GM21423 (cell line): ENCODE measurements at regions not wholly inside any gene's neighbourhood (a gene's known extent, or its start where the extent isn't known, plus 50 kb on each side); places are given as distances from the start of the nearest gene placed in this dataset.

ENCODE experiments used
- ATAC-seq: cut with Tn5 transposase; IDR thresholded peaks from one replicate; pipeline ENCODE4 v1.9.1; 2021; ENCODE audit warnings: mild to moderate bottlenecking, moderate library complexity; ENCODE audit not compliant: unreplicated experiment

- no peak for ATAC-seq
Measured at GRCh38 chr10:89829262-89829886, 128.0 kb downstream of the KIF20B start.

GRCh38 chr10:89829887-89830269, 128.5 kb downstream of the KIF20B start:
- ATAC-seq, result no peak

DNA sequence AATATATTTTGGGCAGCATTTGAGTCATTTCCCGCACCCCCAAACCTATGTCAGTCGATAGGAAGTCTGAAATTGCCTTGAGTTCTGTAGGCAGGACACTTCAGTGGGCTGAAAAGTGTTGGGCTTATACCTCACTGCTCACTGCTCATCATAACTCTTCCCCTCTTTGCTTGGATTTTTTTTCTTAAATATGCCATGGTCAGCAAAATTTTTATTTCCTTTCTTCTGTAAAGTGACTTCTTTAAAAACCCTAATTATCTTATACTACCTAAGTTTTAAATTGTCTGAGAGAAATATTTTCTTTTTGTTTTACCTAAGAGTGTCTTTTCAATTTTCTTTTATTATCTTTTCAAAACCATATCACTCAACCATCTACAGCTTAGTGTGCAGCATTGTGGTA, 129.2 kb downstream of the KIF20B start:
- ATAC-seq, result no peak

DNA sequence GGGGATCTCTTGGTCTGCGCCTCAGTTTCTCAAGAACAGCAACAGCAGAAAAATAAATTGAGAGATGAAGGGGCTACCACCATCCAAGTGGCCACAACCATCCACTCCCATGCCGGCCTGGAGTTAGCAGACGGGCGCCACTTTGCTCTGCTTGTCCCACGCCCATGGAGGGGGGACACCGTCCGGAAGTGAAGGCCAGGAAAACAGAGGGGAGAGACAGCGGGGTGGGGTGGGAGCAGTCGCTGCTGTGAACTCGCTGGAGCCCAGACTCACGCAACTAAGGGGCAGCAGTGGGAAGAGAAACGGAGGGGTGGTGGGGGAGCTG, 135.4 kb downstream of the KIF20B start:
- no peak for ATAC-seq

DNA sequence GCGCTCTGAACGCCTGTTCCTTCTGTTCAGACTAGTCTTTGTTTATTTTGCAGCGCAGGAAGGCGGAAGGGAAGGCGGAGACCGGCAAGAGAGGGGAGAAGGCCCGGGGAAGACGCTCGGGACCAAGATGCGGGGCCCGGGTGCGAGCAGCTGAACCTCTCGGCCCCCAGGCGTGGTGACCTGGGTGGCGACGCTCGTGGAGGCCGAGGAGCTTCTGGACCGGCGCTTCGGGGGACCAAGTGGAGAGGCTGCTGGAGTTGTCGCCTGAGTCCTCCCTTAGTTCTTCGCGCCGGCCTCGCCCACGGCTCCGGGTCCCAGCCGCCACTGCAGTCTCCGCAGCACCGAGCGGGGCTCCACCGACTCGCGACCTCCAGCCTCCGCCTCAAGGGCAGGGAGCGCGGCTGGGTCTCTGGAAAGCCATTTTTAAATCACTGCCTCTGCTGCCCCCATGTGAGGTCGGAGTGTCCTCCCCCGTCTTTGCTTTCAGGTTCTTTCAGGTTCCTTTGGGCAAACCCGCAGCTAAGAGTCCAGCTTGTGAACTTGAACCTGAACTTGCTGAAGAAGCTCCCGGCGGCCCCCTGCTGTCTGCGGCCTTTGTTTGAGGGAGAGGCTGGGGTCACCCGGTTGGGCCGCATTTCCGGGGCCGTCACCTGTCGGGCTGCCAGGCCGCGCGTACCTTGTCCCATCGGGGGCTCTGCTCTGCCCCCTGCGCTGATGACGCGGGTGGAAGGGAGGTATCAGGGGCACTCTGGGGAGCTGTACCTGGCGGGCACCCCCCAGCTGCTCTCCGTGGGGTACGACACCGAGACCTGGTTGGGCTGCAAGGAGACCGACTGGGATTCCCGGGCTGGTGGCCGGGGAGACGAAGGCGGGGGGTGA, 136.0 kb downstream of the KIF20B start:
- ATAC-seq, result peak; percentile 53

GRCh38 chr10:89838044-89838615, 136.7 kb downstream of the KIF20B start:
- ATAC-seq, result peak; percentile 13

DNA sequence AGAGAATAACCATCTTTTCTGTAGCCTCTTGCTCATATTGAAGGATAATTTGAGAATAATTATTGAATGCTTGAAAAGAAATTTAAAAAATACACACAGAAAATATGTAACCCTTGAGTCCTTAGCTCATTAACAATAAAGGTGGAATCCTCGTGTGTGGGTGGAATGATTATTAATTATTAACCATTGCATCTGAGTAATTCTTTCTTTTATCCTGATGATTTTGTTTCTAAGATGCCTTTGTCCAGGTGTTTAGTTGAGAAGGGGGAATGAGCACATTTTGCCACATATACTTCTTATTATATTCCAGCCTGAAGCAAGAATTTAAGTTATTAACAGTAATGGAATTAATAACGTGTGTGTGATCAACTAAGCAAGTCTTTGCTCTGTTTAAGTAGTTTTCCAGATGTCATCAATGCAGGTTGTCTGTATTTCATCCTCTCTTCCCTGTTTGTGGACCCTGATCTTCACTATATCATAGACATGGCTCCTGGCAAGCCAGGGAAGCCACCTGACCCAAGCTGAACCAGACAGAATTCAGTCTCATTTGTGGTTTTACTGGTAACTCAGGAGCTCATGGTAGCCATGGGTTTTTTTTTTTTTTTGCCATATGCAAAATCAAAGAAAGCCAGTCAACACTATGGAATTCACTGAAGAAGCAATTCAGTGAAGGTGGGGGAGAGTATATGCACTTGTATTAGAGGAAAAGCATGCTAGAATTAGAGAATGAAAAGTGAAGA, 144.3 kb downstream of the KIF20B start:
- ATAC-seq, result no peak

DNA sequence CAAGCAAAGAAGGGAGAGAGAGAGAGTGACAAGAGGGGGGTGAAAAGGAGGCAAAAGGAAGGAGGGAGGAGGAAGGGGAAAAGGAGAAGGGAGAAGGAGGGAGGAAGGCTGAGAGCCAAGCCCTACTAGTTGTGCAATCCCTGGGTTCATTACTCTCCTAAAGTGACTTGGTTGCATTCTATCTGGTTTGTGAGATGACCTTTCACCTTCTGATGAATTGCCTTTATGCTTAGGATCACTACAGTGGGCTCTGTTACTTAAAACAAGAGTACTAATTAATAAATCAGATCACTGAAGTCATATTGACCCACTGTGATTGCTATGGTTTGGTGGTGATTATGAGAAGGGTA, 144.9 kb downstream of the KIF20B start:
- no peak for ATAC-seq

DNA sequence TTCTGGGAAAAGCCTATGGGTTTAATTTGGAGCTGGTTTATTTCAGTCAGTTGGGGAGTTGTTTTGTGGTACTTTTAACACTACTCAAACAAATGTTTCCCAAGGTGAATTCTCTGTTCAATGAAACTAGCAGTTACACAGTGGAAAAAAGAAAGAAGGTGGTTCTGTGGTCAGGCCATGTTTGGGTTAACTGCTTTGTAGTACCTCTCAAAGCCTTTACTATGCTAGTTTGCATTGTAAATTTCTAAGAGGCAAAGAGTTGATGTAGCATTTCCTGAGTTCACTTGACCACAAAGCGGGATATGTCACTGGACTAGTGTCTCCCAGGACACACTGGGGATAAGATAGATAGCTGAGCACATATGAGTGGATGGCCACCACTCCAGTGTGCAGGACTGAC, 145.4 kb downstream of the KIF20B start:
- no peak for ATAC-seq

DNA sequence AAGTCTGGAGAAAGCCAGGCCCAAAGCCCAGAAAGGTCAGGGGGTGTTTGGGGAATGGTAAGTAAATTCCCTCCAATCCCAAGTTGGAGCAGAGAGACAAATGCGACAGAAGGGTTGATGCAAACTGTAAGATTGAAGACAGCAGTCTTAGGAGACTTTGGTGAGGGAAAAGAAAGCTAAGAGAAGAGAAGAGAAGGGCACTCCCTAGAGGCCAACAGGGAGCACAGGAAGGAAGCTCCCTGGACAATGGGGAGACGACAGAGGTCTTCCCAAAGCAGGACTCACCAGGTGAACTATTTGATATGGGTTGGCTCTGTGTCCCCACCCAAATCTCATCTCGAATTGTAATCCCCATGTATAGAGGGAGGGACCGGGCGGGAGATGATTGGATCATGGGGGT, 151.5 kb downstream of the KIF20B start:
- ATAC-seq, result no peak

- no peak for ATAC-seq
Measured at GRCh38 chr10:89853781-89854191, 152.4 kb downstream of the KIF20B start.

- ATAC-seq, result no peak
Measured at GRCh38 chr10:89857431-89858042, 156.1 kb downstream of the KIF20B start.

GRCh38 chr10:89861199-89861573, 159.8 kb downstream of the KIF20B start:
- no peak for ATAC-seq

DNA sequence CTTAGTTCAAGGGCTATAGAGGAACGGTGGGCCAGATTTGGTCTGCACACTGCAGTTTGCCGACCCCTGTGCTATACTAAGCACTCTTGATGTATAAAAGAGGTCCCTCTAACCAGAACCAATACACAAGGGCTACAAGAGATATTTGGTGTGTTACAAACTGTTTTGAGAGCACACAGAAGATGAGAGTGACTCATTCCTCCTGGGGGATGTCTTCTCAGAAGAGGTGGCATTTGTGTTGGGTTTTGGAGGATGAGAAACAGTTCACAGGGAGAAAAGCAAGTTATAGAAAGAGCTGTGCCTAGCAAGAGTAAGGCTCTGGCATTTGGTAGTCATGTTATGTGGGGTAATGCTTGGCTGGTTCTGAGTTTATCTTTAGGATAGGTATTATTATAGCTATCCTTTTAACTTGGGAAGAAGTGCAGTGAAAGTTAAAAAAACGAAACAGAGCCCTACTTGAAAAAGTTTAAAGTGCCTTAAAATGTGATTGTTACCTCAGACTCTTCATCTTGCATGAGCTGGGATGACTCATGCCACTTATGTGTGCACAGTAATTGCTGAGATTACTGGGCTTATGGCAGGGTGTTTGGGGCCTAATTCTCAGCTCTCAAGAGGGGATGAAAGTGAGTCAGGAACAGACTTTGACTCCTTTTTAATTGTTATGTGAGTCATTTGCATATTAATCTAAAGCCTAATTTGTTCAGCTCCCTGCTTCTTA, 160.4 kb downstream of the KIF20B start:
- no peak for ATAC-seq

- ATAC-seq, result no peak
Measured at GRCh38 chr10:89867964-89868363, 166.6 kb downstream of the KIF20B start.

- no peak for ATAC-seq
Measured at GRCh38 chr10:89869180-89869579, 167.8 kb downstream of the KIF20B start.

GRCh38 chr10:89869592-89870156, 168.3 kb downstream of the KIF20B start:
- no peak for ATAC-seq

DNA sequence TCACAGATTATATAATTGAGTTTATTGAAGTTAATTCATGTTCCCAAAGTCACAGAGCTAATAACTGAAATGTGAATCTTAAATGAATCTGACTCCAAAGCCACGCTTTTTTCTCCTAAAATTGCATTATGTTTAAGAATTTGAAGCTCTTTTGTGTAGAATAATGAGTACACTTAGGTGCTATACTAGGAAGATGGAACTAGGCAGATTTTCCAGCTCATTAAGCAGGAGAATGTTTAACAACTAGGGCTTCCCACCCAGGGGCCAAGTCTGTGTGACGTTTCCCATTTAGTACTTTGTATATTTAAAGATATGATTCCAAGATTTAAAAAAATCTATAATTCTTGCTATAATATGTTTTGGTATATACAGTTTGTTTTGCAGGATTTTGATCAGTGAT, 169.5 kb downstream of the KIF20B start:
- no peak for ATAC-seq

GRCh38 chr10:89873055-89873454, 171.7 kb downstream of the KIF20B start:
- peak; percentile 83 for ATAC-seq

GRCh38 chr10:89875557-89875956, 174.2 kb downstream of the KIF20B start:
- ATAC-seq, result no peak
